ENCODE measurements at regions not wholly inside any gene's neighbourhood (a gene's known extent, or its start where the extent isn't known, plus 50 kb on each side); places are given as distances from the start of the nearest gene placed in this dataset.

- DNase-seq = no peak
Observed at GRCh38 chr11:95545116-95545875, 244.3 kb downstream of the FAM76B start.

GRCh38 chr11:95544095-95544856 is 245.3 kb downstream of the FAM76B start:
- DNase-seq = no peak

GRCh38 chr11:95542868-95543551 is 246.6 kb downstream of the FAM76B start:
- DNase-seq = no peak

GRCh38 chr11:95541715-95542114 is 247.9 kb downstream of the FAM76B start:
- DNase-seq = no peak

GRCh38 chr11:95536047-95536690 is 253.4 kb downstream of the FAM76B start:
- no peak for DNase-seq

- DNase-seq = no peak
Observed at GRCh38 chr11:95534809-95535208, 254.8 kb downstream of the FAM76B start.

- no peak for DNase-seq
Observed at GRCh38 chr11:95534226-95534625, 255.4 kb downstream of the FAM76B start.

GRCh38 chr11:95531116-95531515 is 258.5 kb downstream of the FAM76B start:
- DNase-seq = no peak

- no peak for DNase-seq
Observed at GRCh38 chr11:95524314-95525036, 265.1 kb downstream of the FAM76B start.

GRCh38 chr11:95522874-95523273 is 266.7 kb downstream of the FAM76B start:
- DNase-seq = no peak

- no peak for DNase-seq
Observed at GRCh38 chr11:95521862-95522261, 267.7 kb downstream of the FAM76B start.

GRCh38 chr11:95521133-95521542 is 268.4 kb downstream of the FAM76B start:
- DNase-seq = no peak

GRCh38 chr11:95520369-95521132 is 269.0 kb downstream of the FAM76B start:
- no peak for DNase-seq

GRCh38 chr11:95519912-95520311 is 269.7 kb downstream of the FAM76B start:
- no peak for DNase-seq

GRCh38 chr11:95517453-95517852 is 272.1 kb downstream of the FAM76B start:
- no peak for DNase-seq

GRCh38 chr11:95516786-95517185 is 272.8 kb downstream of the FAM76B start:
- no peak for DNase-seq

- no peak for DNase-seq
Observed at GRCh38 chr11:95516175-95516574, 273.4 kb downstream of the FAM76B start.

- DNase-seq = no peak
Observed at GRCh38 chr11:95515371-95515770, 274.2 kb downstream of the FAM76B start.

- DNase-seq = no peak
Observed at GRCh38 chr11:95514416-95515110, 275.0 kb downstream of the FAM76B start.

- no peak for DNase-seq
Observed at GRCh38 chr11:95512682-95513081, 276.9 kb downstream of the FAM76B start.

GRCh38 chr11:95512177-95512576 is 277.4 kb downstream of the FAM76B start:
- DNase-seq = no peak

Measured in CD4-positive, alpha-beta T cell treated with Interleukin-21 for 1 hour (primary cell).